ENCODE measurements at regions not wholly inside any gene's neighbourhood (a gene's known extent, or its start where the extent isn't known, plus 50 kb on each side); places are given as distances from the start of the nearest gene placed in this dataset.

- TF ChIP-seq, protein P1, sequence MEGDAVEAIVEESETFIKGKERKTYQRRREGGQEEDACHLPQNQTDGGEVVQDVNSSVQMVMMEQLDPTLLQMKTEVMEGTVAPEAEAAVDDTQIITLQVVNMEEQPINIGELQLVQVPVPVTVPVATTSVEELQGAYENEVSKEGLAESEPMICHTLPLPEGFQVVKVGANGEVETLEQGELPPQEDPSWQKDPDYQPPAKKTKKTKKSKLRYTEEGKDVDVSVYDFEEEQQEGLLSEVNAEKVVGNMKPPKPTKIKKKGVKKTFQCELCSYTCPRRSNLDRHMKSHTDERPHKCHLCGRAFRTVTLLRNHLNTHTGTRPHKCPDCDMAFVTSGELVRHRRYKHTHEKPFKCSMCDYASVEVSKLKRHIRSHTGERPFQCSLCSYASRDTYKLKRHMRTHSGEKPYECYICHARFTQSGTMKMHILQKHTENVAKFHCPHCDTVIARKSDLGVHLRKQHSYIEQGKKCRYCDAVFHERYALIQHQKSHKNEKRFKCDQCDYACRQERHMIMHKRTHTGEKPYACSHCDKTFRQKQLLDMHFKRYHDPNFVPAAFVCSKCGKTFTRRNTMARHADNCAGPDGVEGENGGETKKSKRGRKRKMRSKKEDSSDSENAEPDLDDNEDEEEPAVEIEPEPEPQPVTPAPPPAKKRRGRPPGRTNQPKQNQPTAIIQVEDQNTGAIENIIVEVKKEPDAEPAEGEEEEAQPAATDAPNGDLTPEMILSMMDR (IDR thresholded peaks at IDR 0.05), result no peak
- TF ChIP-seq EZH2 (IDR thresholded peaks at IDR 0.05; ENCODE audit: borderline replicate concordance, insufficient read depth, low read depth, low read length, poor library complexity, severe bottlenecking), result no peak
- H2AFZ ChIP-seq (ENCODE audit: insufficient read depth, low read depth, low read length, poor library complexity, severe bottlenecking), result no peak overlapping the region
- H3K4me1 ChIP-seq (ENCODE audit: control insufficient read depth in 2 of 2, insufficient read depth in 2 of 2, low read length in 2 of 2), result no peaks in the 10 kb centered on the region
- Mint-ChIP-seq H3K4me3 (no peak overlapping the region), H3K27me3 (no peaks in the 10 kb centered on the region), H3K4me1 (no peaks in the 10 kb centered on the region), H3K27ac (no peak overlapping the region), H3K9me3 (ENCODE audit: insufficient read depth) (peaks cover 2% of the 10 kb centered on the region)
- H3K79me2 ChIP-seq (ENCODE audit: control insufficient read depth, insufficient read depth, low read length), result no peaks in the 10 kb centered on the region
- no CpG with 5 or more reads among the region's 3 CpGs for WGBS (ENCODE audit: insufficient coverage)
- ATAC-seq (ENCODE audit: low read depth) (no peak), DNase-seq (no peak)
- H3K4me2 ChIP-seq (replicated peaks; ENCODE audit: low read depth, low read length, poor library complexity, severe bottlenecking), result no peak overlapping the region
- H3K4me3 ChIP-seq (ENCODE audit: control extremely low read depth in 1 of 5, extremely low read depth in 1 of 5, insufficient read depth in 1 of 5, low read depth in 2 of 5, low read length in 4 of 5), result no peak overlapping the region
- CTCF ChIA-PET, result no interaction called here
- H3K36me3 ChIP-seq (replicated peaks in 1 of 2; ENCODE audit: control extremely low read depth in 1 of 2, control insufficient read depth in 1 of 2, extremely low read depth in 1 of 2, insufficient read depth in 2 of 2, low read length in 1 of 2), result no peaks in the 10 kb centered on the region
- no peaks in the 10 kb centered on the region for H4K20me1 ChIP-seq (ENCODE audit: control insufficient read depth, insufficient read depth, low read length, poor library complexity, severe bottlenecking)
- no peaks in the 10 kb centered on the region for H3K27me3 ChIP-seq (replicated peaks in 1 of 4; ENCODE audit: control extremely low read depth in 1 of 4, control insufficient read depth in 3 of 4, insufficient read depth in 4 of 4, low read length in 3 of 4)
- intact Hi-C loops (cut with micrococcal nuclease), result no loop called here
- POLR2A ChIA-PET, result no interaction called here
- H3K27ac ChIP-seq (ENCODE audit: low read length in 2 of 2), result no peak overlapping the region
- H3K9me3 ChIP-seq (ENCODE audit: control extremely low read depth in 1 of 3, control insufficient read depth in 2 of 3, insufficient read depth in 1 of 3, low read length in 2 of 3), result no peaks in the 10 kb centered on the region
- H3K9ac ChIP-seq (ENCODE audit: low read length), result no peak overlapping the region
Observed at GRCh38 chr5:104267320-104268015, 704.9 kb upstream of the NUDT12 start.

- Histone ChIP-seq H2AFZ (ENCODE audit: insufficient read depth, low read depth, low read length, poor library complexity, severe bottlenecking) (no peak overlapping the region), H3K4me3 (ENCODE audit: control extremely low read depth in 1 of 5, extremely low read depth in 1 of 5, insufficient read depth in 1 of 5, low read depth in 2 of 5, low read length in 4 of 5) (no peak overlapping the region), H3K79me2 (ENCODE audit: control insufficient read depth, insufficient read depth, low read length) (no peaks in the 10 kb centered on the region), H3K9me3 (ENCODE audit: control extremely low read depth in 1 of 3, control insufficient read depth in 2 of 3, insufficient read depth in 1 of 3, low read length in 2 of 3) (no peaks in the 10 kb centered on the region), H4K20me1 (ENCODE audit: control insufficient read depth, insufficient read depth, low read length, poor library complexity, severe bottlenecking) (no peaks in the 10 kb centered on the region), H3K4me2 (replicated peaks; ENCODE audit: low read depth, low read length, poor library complexity, severe bottlenecking) (no peak overlapping the region), H3K27ac (ENCODE audit: low read length in 2 of 2) (no peak overlapping the region), H3K9ac (ENCODE audit: low read length) (no peak overlapping the region), H3K27me3 (replicated peaks in 1 of 4; ENCODE audit: control extremely low read depth in 1 of 4, control insufficient read depth in 3 of 4, insufficient read depth in 4 of 4, low read length in 3 of 4) (no peaks in the 10 kb centered on the region), H3K4me1 (ENCODE audit: control insufficient read depth in 2 of 2, insufficient read depth in 2 of 2, low read length in 2 of 2) (no peaks in the 10 kb centered on the region), H3K36me3 (replicated peaks in 1 of 2; ENCODE audit: control extremely low read depth in 1 of 2, control insufficient read depth in 1 of 2, extremely low read depth in 1 of 2, insufficient read depth in 2 of 2, low read length in 1 of 2) (no peaks in the 10 kb centered on the region)
- ChIA-PET CTCF (no interaction called here), POLR2A (no interaction called here)
- intact Hi-C loops (cut with micrococcal nuclease), result no loop called here
- Mint-ChIP-seq H3K4me1 (no peaks in the 10 kb centered on the region), H3K27me3 (no peaks in the 10 kb centered on the region), H3K9me3 (ENCODE audit: insufficient read depth) (peaks cover 3% of the 10 kb centered on the region), H3K27ac (no peak overlapping the region), H3K4me3 (no peak overlapping the region)
- no CpG with 5 or more reads among the region's 1 CpG for WGBS (ENCODE audit: insufficient coverage)
- ATAC-seq (ENCODE audit: low read depth) (no peak), DNase-seq (no peak)
- no peak for TF ChIP-seq EZH2 (IDR thresholded peaks at IDR 0.05; ENCODE audit: borderline replicate concordance, insufficient read depth, low read depth, low read length, poor library complexity, severe bottlenecking)
- TF ChIP-seq, protein P1 (IDR thresholded peaks at IDR 0.05), result no peak
Observed at GRCh38 chr5:104266161-104266560, 703.6 kb upstream of the NUDT12 start.
